ENCODE measurements at regions not wholly inside any gene's neighbourhood (a gene's known extent, or its start where the extent isn't known, plus 50 kb on each side); places are given as distances from the start of the nearest gene placed in this dataset.

GRCh38 chr14:34044666-34045306 lies 93.9 kb upstream of the EGLN3 start:
- DNase-seq (ENCODE audit: low read depth, low spot score), result no peak

- DNase-seq (ENCODE audit: low read depth, low spot score), result no peak
Observed at GRCh38 chr14:34044373-34044637, 93.4 kb upstream of the EGLN3 start.

DNA sequence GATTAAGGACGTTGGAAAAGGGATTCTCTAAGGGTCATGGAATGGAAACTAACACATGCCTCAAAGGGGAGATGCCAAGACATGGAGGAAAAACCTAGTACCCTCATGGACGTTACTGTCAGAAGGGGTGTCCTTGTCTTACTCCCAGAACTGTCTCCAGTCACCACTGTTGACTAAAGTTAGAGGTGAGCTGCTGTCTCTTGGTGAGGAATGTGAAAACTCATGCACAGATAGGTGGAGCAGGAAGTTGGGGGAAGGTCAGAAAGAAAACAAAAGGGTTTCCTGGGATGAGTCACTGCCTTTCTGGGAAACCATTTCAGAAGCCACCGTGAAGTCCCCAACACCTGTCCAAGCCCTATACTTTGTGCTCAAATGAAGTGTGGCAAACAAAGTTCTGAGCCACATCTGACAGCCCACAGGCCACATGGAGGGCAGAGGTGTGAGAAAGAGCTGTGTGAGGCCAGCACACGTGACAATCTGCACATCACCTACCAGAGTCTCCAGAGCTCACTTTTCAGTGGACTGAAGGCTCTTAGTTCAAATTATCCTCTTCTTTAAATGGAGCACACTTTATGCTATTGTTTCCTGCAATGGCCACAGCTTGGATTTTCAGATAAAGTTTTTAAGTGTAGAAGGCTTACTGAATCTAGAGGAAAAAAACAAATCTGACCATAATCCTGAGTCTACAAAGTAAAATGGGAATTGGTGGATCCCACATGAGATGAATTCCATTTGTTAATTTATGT lies 92.9 kb upstream of the EGLN3 start:
- DNase-seq (ENCODE audit: low read depth, low spot score), result no peak

- DNase-seq (ENCODE audit: low read depth, low spot score), result no peak
Observed at GRCh38 chr14:34041220-34041619, 90.3 kb upstream of the EGLN3 start.

- DNase-seq (ENCODE audit: low read depth, low spot score), result no peak
Observed at GRCh38 chr14:34040766-34041165, 89.9 kb upstream of the EGLN3 start.

- no peak for DNase-seq (ENCODE audit: low read depth, low spot score)
Observed at GRCh38 chr14:34039428-34040047, 88.7 kb upstream of the EGLN3 start.

GRCh38 chr14:34038358-34039057 lies 87.6 kb upstream of the EGLN3 start:
- no peak for DNase-seq (ENCODE audit: low read depth, low spot score)

DNA sequence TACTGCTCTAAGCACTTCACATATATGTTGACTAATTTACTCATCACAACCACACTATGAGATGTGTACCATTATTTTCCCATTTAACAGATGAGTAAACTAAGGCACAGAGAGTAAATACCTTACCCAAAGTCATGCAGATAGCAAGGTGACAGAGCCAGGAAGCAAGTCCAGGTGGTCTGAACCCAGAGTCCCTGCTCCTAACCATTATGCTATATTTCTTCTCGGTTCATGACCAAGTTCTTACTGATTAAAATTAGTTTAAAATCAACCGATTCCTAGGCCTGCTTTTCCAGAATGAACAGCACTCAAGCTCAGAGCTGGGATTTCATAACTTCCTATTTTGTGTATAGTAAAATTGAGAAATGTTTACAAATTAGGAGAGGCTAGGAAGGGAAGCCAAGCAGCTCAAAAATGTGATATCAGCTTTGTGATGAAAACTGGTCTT lies 85.5 kb upstream of the EGLN3 start:
- no peak for DNase-seq (ENCODE audit: low read depth, low spot score)

- no peak for DNase-seq (ENCODE audit: low read depth, low spot score)
Observed at GRCh38 chr14:34035934-34036250, 85.0 kb upstream of the EGLN3 start.

GRCh38 chr14:34035177-34035933 lies 84.5 kb upstream of the EGLN3 start:
- no peak for DNase-seq (ENCODE audit: low read depth, low spot score)

- no peak for DNase-seq (ENCODE audit: low read depth, low spot score)
Observed at GRCh38 chr14:34034447-34035176, 83.7 kb upstream of the EGLN3 start.

DNA sequence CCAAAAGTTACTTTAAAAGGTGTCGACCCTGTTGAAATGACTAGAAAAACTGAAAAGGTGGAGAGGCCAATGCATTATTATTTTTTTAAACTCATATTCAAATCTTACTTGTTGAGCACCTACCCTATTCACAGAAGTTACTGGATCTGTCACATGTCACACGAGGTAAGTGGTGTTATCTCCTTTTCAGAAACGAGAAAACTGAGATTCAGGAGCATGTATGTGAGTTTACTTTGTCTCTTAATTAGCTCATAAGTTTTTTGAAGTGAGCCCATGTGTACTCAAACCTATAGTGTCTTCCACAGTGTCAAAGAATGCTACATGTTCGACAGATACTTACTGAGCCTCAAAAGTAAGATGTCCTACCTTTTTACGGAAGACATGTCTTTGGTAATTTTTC lies 81.8 kb upstream of the EGLN3 start:
- no peak for DNase-seq (ENCODE audit: low read depth, low spot score)

DNA sequence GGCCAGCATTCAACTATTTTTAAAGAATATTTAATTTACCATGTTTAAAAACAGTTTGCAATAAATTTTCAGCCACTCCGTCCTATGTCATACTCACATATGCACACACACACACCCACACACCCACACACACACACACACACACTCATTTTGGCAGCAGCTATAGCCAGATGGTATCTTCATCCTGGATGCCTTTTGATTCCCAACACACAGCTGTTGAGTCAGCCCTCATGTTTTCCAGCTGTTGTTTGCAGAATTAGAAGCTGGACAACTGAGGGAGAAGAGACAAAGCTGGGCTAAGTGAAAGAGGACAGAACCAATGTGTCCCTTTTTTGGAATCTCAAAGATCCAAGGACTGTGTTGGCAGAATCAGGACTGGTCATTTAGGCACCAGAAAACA lies 80.0 kb upstream of the EGLN3 start:
- DNase-seq (ENCODE audit: low read depth, low spot score), result no peak

DNA sequence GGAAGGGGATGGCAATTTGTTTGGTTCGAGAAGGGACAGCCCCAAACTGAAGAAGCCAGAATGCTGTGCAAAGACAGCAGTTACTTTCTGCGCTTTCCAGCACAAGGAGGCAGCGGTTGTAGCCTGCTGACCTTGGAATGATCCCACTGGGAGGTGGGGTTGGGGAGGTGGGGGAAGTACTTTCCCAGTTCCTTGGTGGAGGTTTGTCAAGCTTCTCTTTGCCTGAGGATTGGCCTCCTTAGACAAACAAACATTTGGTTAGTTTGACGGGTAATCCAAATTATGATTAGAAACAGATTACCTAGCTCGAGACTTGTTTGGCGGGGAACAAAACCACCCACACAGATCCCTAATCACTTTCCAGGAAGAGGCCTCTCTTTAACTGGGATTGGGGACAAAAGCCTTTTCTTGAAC lies 79.1 kb upstream of the EGLN3 start:
- DNase-seq (ENCODE audit: low read depth, low spot score), result no peak

DNA sequence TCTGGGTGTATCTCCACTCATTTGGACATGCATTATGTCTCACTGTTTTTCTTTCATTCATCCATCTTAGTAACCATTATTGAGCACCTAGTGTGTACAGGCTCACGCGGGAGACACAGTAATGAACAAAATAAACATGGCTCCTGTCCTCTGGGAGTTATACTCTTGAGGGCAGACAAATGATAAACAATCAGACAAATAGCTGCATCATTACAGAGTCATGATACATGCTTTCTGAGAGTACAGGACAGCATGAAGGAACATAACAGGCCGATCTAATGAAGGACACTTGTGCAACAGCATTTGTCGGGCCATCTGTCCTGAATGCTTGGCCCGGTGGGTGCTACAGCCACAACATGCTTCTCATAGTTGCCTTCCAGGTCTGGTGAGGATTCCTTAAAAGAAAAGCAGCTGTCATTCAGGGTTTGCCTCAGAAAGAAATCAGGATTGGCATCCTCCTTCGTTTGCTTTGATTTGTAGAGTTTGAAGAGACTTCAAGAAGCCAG lies 77.2 kb upstream of the EGLN3 start:
- no peak for DNase-seq (ENCODE audit: low read depth, low spot score)

DNA sequence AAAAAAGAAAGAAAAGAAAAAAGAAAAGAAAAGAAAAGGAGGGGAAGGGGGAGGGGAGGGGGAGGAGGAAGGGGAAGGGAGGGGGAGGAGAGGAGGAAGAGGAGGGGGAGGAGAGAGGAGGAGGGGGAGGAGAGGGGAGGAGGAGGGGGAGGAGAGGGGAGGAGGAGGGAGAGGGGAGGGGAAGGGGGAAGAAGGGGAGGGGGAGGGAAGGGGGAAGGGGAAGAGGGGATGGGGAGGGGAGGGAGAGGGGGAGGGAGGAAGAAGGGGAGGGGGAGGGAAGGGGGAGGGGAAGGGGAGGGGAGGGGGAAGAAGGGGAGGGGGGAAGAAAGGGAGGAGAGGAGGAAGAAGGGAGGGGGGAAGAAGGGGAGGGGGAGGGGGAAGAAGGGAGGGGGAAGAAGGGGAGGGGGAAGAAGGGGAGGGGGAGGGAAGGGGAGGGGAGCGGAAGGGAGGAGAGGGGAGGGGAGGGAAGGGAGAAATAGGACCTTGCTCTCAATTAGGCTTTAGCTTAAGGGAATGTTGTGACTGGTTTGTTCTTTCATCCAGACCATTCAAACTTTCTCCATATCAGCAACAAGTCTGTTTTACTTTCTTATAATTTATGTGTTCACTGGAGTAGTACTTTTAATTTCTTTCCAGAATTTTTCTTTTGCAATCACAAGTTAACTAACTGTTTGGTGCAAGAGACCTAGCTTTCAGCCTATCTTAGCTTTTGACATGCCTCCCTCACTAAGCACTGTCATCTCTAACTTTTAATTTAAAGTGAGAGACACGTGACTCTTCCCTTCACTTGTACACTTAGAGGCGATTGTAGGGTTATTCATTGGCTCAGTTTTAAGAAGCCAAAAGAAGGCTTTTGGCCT lies 76.5 kb upstream of the EGLN3 start:
- no peak for DNase-seq (ENCODE audit: low read depth, low spot score)

DNA sequence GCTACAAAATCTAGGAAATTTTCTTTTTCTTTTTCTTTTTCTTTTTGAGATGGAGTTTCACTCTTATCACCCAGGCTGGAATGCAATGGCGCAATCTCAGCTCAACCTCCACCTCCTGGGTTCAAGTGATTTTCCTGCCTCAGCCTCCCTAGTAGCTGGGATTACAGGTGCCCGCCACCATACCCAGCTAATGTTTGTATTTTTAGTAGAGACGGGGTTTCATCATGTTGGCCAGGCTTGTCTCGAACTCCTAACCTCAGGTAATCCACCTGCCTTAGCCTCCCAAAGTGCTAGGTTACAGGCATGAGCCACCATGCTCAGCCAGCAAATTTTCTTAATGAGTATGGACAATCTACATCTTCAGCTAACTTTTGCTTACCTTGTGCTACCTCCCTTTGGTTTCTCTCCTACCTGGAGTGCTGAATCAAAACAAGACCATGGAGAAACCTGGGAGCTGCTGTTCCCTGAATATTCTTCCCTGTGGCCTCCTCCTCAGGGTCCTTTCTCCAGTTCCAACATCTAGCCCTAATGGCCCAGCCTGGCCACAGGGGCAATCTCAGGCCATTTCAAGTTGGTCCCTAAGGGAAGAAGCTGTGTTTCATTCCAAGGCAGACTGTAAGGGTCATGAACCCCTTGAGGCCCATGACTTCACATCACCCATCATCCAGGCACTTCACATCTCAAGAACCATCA lies 74.6 kb upstream of the EGLN3 start:
- no peak for DNase-seq (ENCODE audit: low read depth, low spot score)

GRCh38 chr14:34024768-34025144 lies 73.9 kb upstream of the EGLN3 start:
- DNase-seq (ENCODE audit: low read depth, low spot score), result no peak
